ENCODE measurements at regions not wholly inside any gene's neighbourhood (a gene's known extent, or its start where the extent isn't known, plus 50 kb on each side); places are given as distances from the start of the nearest gene placed in this dataset.
"Not testable (repeated sequence)": the region's sequence is repeated elsewhere in the genome, so short reads cannot be mapped to it uniquely, and the experiment has no call there.

DNA sequence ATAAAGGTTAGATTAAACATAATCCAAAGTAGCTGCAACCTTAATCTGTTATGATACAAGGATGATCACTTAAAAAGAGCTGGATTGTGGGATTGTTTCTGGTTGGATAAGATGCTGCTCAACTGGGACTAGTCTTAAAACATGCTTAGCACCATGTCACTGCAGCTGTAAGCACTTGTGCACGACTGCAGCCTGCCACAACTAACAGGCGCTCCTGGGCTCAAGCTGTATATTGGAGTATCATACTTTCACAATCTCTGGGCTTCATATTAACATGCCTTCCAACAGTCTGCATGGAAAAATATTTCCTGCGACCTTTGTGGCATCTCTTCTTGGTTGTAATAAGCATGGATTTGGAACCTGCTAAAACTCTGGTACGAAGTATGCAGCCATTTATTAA lies 493.0 kb upstream of the PITX2 start:
- no peak overlapping the region for H3K27ac Mint-ChIP-seq
- H3K9me3 Mint-ChIP-seq = no peaks in the 10 kb centered on the region
- H3K27me3 Mint-ChIP-seq (ENCODE audit: low read depth) = no peaks in the 10 kb centered on the region
- H3K4me1 Mint-ChIP-seq (ENCODE audit: low read depth) = no peaks in the 10 kb centered on the region
- no peak overlapping the region for H3K4me3 Mint-ChIP-seq
- DNase-seq (ENCODE audit: low spot score) = no peak
- no peaks in the 10 kb centered on the region for H3K36me3 Mint-ChIP-seq (ENCODE audit: low read depth)

DNA sequence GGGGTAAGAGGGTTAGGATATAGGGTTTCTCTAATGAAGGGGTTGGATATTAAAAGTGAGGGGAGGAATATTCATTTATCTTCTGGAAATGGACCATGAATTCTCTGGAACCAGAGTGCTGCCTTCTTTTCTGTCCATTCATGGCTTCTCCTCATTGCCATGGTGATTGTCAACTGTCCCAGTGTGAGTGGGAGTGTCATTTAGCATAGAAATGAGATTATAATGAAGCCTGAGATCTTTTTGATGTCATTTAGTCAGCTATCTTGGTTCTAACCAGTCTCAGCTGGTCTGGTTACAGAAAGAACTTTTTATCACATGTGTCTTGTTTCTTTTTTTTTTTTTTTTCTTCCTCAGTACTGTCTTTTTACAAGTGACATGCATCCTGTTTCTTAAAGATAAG lies 497.3 kb upstream of the PITX2 start:
- Mint-ChIP-seq H3K9me3 (no peaks in the 10 kb centered on the region), H3K4me3 (no peak overlapping the region), H3K27ac (no peak overlapping the region), H3K4me1 (ENCODE audit: low read depth) (no peaks in the 10 kb centered on the region), H3K27me3 (ENCODE audit: low read depth) (no peaks in the 10 kb centered on the region), H3K36me3 (ENCODE audit: low read depth) (no peaks in the 10 kb centered on the region)
- DNase-seq (ENCODE audit: low spot score) = no peak

DNA sequence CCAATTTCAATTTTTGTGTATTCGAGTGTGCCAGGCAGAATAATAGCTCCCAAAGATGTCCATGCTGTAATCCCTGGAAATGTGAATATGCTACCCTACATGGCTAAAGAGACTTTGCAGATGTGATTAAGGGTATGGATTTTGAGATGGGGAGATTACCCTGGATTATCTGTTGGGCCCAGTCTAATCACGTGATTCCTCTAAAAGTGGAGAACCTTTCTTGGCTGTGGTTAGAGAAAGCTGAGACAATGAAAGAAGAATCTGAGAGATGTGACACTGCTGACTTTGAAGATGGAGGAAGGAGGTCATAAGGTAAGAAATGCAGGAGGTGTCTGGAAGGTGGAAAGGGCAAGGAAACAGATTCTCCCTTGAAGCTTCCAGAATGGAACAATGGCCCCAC lies 503.5 kb upstream of the PITX2 start:
- H3K9me3 Mint-ChIP-seq = peaks cover 4% of the 10 kb centered on the region
- H3K4me3 Mint-ChIP-seq = no peak overlapping the region
- DNase-seq (ENCODE audit: low spot score) = no peak
- no peak overlapping the region for H3K27ac Mint-ChIP-seq
- no peaks in the 10 kb centered on the region for H3K27me3 Mint-ChIP-seq (ENCODE audit: low read depth)
- H3K4me1 Mint-ChIP-seq (ENCODE audit: low read depth) = no peaks in the 10 kb centered on the region
- H3K36me3 Mint-ChIP-seq (ENCODE audit: low read depth) = no peaks in the 10 kb centered on the region

DNA sequence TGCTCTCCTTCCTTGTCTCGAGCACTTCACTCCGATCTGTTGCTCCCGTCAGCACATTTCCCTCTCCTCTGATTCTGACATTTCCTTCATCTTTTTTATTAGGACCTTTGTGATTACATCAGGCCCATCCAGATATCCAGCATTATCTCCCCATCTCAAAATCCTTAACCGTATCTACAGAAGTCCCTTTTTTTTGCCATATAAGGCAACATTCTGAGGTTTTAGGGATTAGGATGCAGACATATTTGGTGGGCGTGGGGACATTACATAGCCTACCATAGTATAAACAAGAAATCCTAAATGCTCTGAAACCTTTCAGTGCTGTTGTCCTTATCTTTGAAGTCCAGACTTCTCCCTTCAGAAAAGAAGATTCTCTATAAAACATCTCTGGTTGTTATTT lies 505.0 kb upstream of the PITX2 start:
- H3K9me3 Mint-ChIP-seq = peaks cover 4% of the 10 kb centered on the region
- no peaks in the 10 kb centered on the region for H3K27me3 Mint-ChIP-seq (ENCODE audit: low read depth)
- H3K4me1 Mint-ChIP-seq (ENCODE audit: low read depth) = no peaks in the 10 kb centered on the region

DNA sequence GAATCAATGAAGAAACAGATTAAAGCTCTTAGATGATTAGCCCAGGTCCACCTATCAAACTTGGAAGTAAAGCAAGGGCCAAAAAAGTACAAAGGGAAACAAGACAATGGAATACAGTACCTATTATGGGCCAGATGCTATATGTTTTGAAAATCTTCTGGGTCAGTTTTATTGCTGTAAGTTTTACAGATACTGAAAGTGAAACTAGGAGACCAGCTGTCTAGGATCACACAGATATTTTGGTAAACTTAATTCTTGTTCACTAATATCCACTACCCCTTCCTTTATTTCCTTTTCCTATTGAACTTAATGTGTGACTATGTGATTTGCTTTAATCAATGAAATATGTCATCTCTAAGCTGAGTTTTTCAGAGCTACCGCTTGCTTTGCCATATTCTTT lies 505.4 kb upstream of the PITX2 start:
- no peak for DNase-seq (ENCODE audit: low spot score)
- Mint-ChIP-seq H3K27ac (no peak overlapping the region), H3K4me3 (no peak overlapping the region), H3K27me3 (ENCODE audit: low read depth) (no peaks in the 10 kb centered on the region), H3K4me1 (ENCODE audit: low read depth) (no peaks in the 10 kb centered on the region), H3K9me3 (peaks cover 4% of the 10 kb centered on the region), H3K36me3 (ENCODE audit: low read depth) (no peaks in the 10 kb centered on the region)

More for the DNA sequence above, 505.0 kb upstream of the PITX2 start:
- DNase-seq (ENCODE audit: low spot score) = no peak
- Mint-ChIP-seq H3K27ac (no peak overlapping the region), H3K36me3 (ENCODE audit: low read depth) (no peaks in the 10 kb centered on the region), H3K4me3 (no peak overlapping the region)

DNA sequence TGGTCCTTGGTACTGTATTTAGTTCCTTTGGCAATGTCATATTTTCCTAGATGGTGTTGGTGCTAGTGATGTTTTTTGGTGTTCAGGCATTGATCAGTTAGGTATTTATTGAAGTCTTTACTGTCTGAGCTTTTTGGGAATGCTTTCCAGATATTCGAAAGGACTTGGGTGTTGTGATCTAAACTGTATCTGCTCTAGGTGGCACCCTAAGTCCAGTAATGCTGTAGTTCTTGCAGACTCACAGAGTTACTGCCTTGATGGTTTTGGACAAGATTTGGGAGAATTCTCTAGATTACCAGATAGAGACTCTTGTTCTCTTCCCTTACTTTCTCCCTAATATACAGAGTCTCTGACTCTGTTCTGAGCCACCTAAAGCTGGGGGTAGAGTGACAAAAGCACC lies 513.6 kb upstream of the PITX2 start:
- Mint-ChIP-seq H3K27me3 (ENCODE audit: low read depth) (no peaks in the 10 kb centered on the region), H3K4me3 (no peak overlapping the region), H3K27ac (no peak overlapping the region), H3K9me3 (peaks cover 8% of the 10 kb centered on the region), H3K36me3 (ENCODE audit: low read depth) (no peaks in the 10 kb centered on the region), H3K4me1 (ENCODE audit: low read depth) (no peaks in the 10 kb centered on the region)
- DNase-seq (ENCODE audit: low spot score) = no peak

DNA sequence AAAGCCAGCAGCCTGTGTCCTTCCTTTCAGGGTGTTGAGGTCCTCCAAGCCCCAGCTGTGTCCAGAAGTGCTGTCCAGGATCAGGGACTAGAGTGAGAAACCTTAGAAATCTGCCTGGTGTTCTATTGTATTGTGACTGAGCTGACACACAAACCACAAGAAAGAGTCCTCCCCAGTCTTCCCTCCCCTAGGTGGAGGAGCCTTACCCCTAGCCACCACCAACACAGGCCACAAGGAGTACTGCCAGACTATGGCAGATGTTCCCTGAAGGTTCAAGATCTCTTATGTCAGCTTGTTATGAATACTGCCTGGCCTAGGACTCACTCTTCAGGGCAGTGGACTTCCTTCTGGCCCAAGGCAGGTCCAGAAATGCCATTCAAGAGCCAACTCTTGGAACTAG lies 514.1 kb upstream of the PITX2 start:
- Mint-ChIP-seq H3K36me3 (ENCODE audit: low read depth) (no peaks in the 10 kb centered on the region), H3K27me3 (ENCODE audit: low read depth) (no peaks in the 10 kb centered on the region), H3K9me3 (peaks cover 8% of the 10 kb centered on the region), H3K4me1 (ENCODE audit: low read depth) (no peaks in the 10 kb centered on the region), H3K27ac (no peak overlapping the region), H3K4me3 (no peak overlapping the region)
- DNase-seq (ENCODE audit: low spot score) = no peak

DNA sequence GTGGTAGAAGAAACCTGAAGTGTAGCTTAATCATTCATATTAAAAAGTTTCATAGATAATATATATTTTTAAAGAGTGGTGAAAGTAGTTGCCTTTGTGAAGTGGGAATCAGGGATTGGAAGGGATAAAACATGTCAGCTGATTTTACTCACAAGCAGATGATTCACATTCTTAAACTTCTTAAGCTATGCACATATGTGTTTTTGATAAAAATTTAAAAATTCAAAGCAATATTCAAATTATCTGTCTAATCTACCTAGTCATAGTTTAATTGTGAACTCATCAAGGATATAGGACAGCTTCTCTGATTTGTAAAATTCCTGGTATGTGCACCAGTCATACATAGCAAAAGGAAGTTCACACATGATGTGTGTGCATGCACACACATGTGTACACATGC lies 520.6 kb upstream of the PITX2 start:
- H3K27me3 Mint-ChIP-seq (ENCODE audit: low read depth) = no peaks in the 10 kb centered on the region
- H3K27ac Mint-ChIP-seq = no peak overlapping the region
- no peak for DNase-seq (ENCODE audit: low spot score)
- H3K4me3 Mint-ChIP-seq = no peak overlapping the region
- H3K4me1 Mint-ChIP-seq (ENCODE audit: low read depth) = no peaks in the 10 kb centered on the region
- no peaks in the 10 kb centered on the region for H3K36me3 Mint-ChIP-seq (ENCODE audit: low read depth)
- peaks cover 3% of the 10 kb centered on the region for H3K9me3 Mint-ChIP-seq

DNA sequence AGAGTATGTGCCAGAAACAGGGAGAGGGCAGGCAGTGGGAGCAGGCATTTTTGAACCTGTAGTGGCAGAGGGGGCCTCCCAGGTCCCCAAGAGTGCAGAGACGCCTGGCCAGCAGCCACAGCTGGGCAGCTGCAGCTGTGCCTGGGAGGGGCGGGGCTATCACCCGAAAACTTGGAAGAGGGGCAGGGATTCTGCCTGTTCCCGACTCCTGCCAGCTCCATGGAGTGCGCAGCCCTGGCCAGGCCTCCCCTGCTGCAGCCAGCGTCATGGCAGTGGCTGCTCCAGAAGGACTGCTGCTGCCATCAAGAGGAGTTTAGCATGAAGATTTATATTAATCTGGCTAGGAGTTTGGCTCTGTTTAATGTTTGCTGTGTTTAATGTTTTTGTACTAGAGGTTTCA lies 532.1 kb upstream of the PITX2 start:
- Mint-ChIP-seq H3K27ac (no peak overlapping the region), H3K9me3 (peaks cover 10% of the 10 kb centered on the region), H3K27me3 (ENCODE audit: low read depth) (no peaks in the 10 kb centered on the region), H3K36me3 (ENCODE audit: low read depth) (no peaks in the 10 kb centered on the region), H3K4me1 (ENCODE audit: low read depth) (no peaks in the 10 kb centered on the region), H3K4me3 (no peak overlapping the region)
- DNase-seq (ENCODE audit: low spot score) = no peak

DNA sequence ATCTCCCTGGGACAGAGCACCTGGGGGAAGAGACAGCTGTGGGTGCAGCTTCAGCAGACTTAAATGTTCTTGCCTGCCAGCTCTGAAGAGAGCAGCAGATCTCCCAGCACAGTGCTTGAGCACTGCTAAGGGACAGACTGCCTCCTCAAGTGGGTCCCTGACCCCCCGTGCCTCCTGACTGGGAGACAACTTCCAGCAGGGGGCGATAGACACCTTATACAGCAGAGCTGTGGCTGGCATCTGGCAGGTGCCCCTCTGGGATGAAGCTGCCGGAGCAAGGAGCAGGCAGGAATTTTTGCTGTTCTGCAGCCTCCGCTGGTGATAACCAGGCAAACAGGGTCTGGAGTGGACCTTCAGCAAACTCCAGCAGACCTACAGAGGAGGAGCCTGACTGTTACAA lies 541.7 kb upstream of the PITX2 start:
- not testable (repeated sequence) for H3K4me1 Mint-ChIP-seq (ENCODE audit: low read depth); H3K36me3 Mint-ChIP-seq (ENCODE audit: low read depth); H3K9me3 Mint-ChIP-seq; H3K27ac Mint-ChIP-seq; H3K27me3 Mint-ChIP-seq (ENCODE audit: low read depth); DNase-seq (ENCODE audit: low spot score); H3K4me3 Mint-ChIP-seq

DNA sequence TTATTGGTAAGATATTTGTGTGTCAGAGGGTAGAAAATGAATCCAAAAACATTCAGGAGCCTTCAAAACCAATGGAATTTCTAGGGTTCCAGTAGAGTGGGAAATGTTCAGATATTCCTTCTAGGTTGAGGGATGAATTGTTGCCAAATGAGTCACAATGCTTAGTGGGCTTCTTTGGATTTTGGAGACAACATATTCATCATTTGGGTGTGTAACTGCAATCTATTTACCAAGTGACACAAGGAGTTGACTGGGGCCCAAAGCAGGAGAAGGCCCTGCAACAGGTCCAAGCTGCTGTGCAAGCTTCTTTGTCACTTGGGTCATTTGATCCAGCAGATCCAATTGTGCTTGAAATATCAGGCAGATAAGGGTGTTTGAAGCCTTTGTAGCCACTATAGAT lies 551.5 kb upstream of the PITX2 start:
- no peak for DNase-seq (ENCODE audit: low spot score)
- H3K9me3 Mint-ChIP-seq = peaks cover 8% of the 10 kb centered on the region
- H3K27me3 Mint-ChIP-seq (ENCODE audit: low read depth) = no peaks in the 10 kb centered on the region

DNA sequence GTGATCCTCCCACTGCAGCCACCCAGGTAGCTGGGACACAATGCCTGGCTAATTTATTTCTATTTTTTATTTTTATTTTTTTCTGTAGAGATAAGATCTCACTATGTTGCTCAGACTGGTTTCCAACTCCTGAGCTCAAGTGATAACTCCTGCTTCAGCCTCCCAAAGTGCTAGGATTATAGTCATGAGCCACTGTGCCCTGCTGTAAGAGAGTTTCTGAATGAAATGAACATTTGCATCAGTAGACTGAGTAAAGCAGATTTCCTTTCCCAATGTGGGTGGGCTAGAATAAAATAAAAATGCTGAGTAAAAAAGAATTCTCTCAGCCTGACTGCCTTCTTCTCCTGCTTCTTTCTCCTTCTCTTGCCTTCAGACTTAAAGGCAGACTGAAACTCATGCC lies 555.4 kb upstream of the PITX2 start:
- H3K36me3 Mint-ChIP-seq (ENCODE audit: low read depth) = no peaks in the 10 kb centered on the region
- H3K27ac Mint-ChIP-seq = no peak overlapping the region
- DNase-seq (ENCODE audit: low spot score) = no peak
- H3K4me3 Mint-ChIP-seq = no peak overlapping the region
- no peaks in the 10 kb centered on the region for H3K27me3 Mint-ChIP-seq (ENCODE audit: low read depth)
- H3K4me1 Mint-ChIP-seq (ENCODE audit: low read depth) = no peaks in the 10 kb centered on the region
- H3K9me3 Mint-ChIP-seq = no peaks in the 10 kb centered on the region

More for the DNA sequence above, 551.5 kb upstream of the PITX2 start:
- H3K27ac Mint-ChIP-seq = no peak overlapping the region
- H3K4me3 Mint-ChIP-seq = no peak overlapping the region
- no peaks in the 10 kb centered on the region for H3K4me1 Mint-ChIP-seq (ENCODE audit: low read depth)
- H3K36me3 Mint-ChIP-seq (ENCODE audit: low read depth) = no peaks in the 10 kb centered on the region

DNA sequence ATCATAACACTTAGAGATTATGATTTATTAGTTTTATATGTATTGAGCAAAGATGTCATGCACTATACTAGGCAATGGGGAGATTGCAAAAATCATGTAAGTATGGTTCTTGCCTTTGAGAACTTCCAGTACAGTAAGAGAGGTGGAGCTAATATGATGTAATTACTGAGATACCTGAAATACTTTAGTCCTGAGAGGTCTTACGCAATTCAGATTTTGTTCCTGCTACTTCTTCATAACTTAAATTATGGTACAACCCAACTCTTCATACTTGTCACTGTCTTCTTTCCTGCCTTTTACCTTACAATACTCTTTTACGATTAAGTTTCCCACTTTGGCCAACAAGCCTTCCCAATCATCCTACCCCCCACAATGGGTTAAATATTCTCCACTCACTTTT lies 564.2 kb upstream of the PITX2 start:
- H3K4me1 Mint-ChIP-seq (ENCODE audit: low read depth) = no peaks in the 10 kb centered on the region
- H3K4me3 Mint-ChIP-seq = no peak overlapping the region
- H3K27ac Mint-ChIP-seq = no peak overlapping the region
- no peak for DNase-seq (ENCODE audit: low spot score)
- H3K27me3 Mint-ChIP-seq (ENCODE audit: low read depth) = no peaks in the 10 kb centered on the region
- no peaks in the 10 kb centered on the region for H3K9me3 Mint-ChIP-seq
- no peaks in the 10 kb centered on the region for H3K36me3 Mint-ChIP-seq (ENCODE audit: low read depth)

DNA sequence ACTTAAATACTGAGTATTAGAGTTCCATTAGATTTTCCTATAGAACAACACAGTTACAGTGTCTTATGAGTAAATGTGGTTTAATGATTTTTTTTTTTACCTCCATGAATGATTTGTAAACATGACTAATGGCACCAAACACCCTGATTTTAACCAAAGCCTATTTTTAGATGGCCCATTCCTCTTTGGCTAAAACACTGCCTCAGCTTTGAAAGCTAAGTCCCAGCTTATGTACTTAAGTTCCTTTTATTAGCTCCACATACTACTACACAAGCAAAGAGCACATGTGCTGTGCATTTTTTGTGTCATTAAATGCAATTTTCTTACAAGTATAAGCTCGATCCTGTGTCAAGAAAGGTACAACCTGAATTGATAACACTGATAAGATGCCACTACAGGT lies 575.6 kb upstream of the PITX2 start:
- Mint-ChIP-seq H3K4me3 (no peak overlapping the region), H3K4me1 (ENCODE audit: low read depth) (no peaks in the 10 kb centered on the region), H3K27me3 (ENCODE audit: low read depth) (no peaks in the 10 kb centered on the region), H3K36me3 (ENCODE audit: low read depth) (no peaks in the 10 kb centered on the region), H3K27ac (no peak overlapping the region), H3K9me3 (no peaks in the 10 kb centered on the region)
- no peak for DNase-seq (ENCODE audit: low spot score)

DNA sequence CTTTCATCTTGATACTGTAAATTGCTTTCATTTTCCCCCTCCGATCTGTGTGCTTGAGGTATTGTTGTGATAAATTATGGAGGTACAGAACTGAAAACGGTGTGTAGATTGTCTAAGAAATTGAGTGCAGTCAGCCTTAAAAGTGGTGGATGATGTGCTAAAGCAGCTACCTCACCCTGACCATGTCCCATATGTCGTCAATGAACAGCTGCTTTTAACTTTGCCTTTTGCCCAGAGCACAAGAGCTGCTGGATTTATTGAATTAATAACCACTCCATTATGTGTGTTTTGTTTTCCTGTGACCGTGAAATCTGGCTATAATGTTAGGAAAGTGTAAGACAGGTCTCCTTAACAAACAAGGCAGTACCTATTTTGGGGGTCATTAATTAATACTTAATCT lies 581.9 kb upstream of the PITX2 start:
- Mint-ChIP-seq H3K27ac (no peak overlapping the region), H3K9me3 (no peaks in the 10 kb centered on the region), H3K4me3 (no peak overlapping the region), H3K36me3 (ENCODE audit: low read depth) (no peaks in the 10 kb centered on the region), H3K4me1 (ENCODE audit: low read depth) (no peaks in the 10 kb centered on the region), H3K27me3 (ENCODE audit: low read depth) (no peaks in the 10 kb centered on the region)
- no peak for DNase-seq (ENCODE audit: low spot score)

DNA sequence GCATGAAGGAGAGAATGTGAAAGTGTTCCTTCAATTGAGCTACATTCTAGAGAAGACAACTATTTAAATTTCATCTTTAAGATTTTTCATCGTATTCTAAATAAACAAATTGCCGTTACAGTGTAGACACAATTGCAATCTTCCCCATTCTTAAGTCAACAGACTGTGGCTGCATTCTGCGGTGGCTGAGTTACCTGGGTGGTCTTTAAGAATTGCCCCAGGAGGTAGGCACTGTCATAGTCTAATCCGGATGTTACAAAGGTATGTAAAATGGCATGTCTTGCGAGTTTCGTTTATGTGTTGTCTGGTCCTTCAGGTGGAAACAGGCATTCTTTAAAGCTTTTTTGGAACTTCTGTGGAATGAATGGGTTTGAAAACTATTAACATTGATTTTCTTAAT lies 586.1 kb upstream of the PITX2 start:
- Mint-ChIP-seq H3K27ac (no peak overlapping the region), H3K4me3 (no peak overlapping the region), H3K36me3 (ENCODE audit: low read depth) (no peaks in the 10 kb centered on the region), H3K27me3 (ENCODE audit: low read depth) (no peaks in the 10 kb centered on the region), H3K9me3 (peaks cover 4% of the 10 kb centered on the region), H3K4me1 (ENCODE audit: low read depth) (no peaks in the 10 kb centered on the region)
- no peak for DNase-seq (ENCODE audit: low spot score)

All from T-helper 2 cell treated with Interferon-gamma antibody and Interleukin-4, amounts not matched to agents 5 μg/mL and 100 μg/mL, for 36 hours (primary cell).